IMR-90 (cell line): ENCODE measurements at regions not wholly inside any gene's neighbourhood (a gene's known extent, or its start where the extent isn't known, plus 50 kb on each side); places are given as distances from the start of the nearest gene placed in this dataset.

ENCODE experiments used
- ATAC-seq: fragments of 200-7000 bp; cut with Tn5 transposase; 2 replicates; pipeline ENCODE4 v1.9.1; 2020; ENCODE audit warnings: low read depth, mild to moderate bottlenecking, moderate library complexity
- BruUV-seq: library from RNA; stranded (reverse); fragments of 400-500 nt; replicated peaks from 2 replicates; lab custom pipeline; 2021; lab: Mats Ljungman, UMichigan
- CTCF ChIA-PET: fragments of 300-600 bp; formaldehyde crosslinking; extraction: SDS; loops from one replicate; lab custom pipeline; 2021; ENCODE audit warnings: antibody characterized with exemption; lab: Yijun Ruan, JAX
- POLR2A ChIA-PET: fragments of 300-600 bp; sonication (Branson Sonifier 250); formaldehyde crosslinking; loops from one replicate; lab custom pipeline; 2022; ENCODE audit warnings: antibody characterized with exemption; ENCODE audit not compliant: unreplicated experiment; lab: Charles Lee
- DNase-seq: peaks from one replicate; pipeline ENCODE4 v3.0.0; 2013
- H2AFZ ChIP-seq: replicated peaks from 2 replicates; pipeline ENCODE3; 2013; ENCODE audit warnings: low read length, mild to moderate bottlenecking; ENCODE audit not compliant: poor library complexity
- H2AK5ac ChIP-seq: 2 replicates; pipeline ENCODE4 v1.6.1; 2013; ENCODE audit warnings: low read depth, low read length, inconsistent platforms
- H2AK9ac ChIP-seq: replicated peaks from 2 replicates; pipeline ENCODE3; 2013; ENCODE audit warnings: mild to moderate bottlenecking, low read depth, low read length, moderate library complexity; ENCODE audit not compliant: poor library complexity
- H2BK120ac ChIP-seq: 2 replicates; pipeline ENCODE4 v1.6.1; 2013; ENCODE audit warnings: low read depth, low read length, inconsistent platforms
- H2BK15ac ChIP-seq: 3 replicates; pipeline ENCODE4 v1.6.1; 2013; ENCODE audit warnings: low read depth, low read length, inconsistent platforms
- H2BK20ac ChIP-seq: 2 replicates; pipeline ENCODE4 v1.6.1; 2013; ENCODE audit warnings: low read depth, mild to moderate bottlenecking, inconsistent platforms, low read length, moderate library complexity
- H2BK5ac ChIP-seq: 2 replicates; pipeline ENCODE4 v1.6.1; 2013; ENCODE audit warnings: mild to moderate bottlenecking, low read depth, low read length, inconsistent platforms; ENCODE audit not compliant: poor library complexity, severe bottlenecking
- H3K14ac ChIP-seq: replicated peaks from 2 replicates; pipeline ENCODE4 v1.6.1; 2013; ENCODE audit warnings: low read depth, low read length, inconsistent platforms
- H3K18ac ChIP-seq: 2 replicates; pipeline ENCODE4 v1.6.1; 2013; ENCODE audit warnings: low read depth, low read length, control low read depth
- H3K23ac ChIP-seq: 2 replicates; pipeline ENCODE4 v1.6.1; 2013; ENCODE audit warnings: low read depth, low read length, inconsistent platforms
- H3K27ac ChIP-seq: 2 replicates; pipeline ENCODE4 v1.5.1; 2013; ENCODE audit warnings: mild to moderate bottlenecking, control low read depth, low read length; ENCODE audit not compliant: insufficient read depth
- H3K27me3 ChIP-seq: 2 replicates; pipeline ENCODE4 v1.6.1; 2013; ENCODE audit warnings: low read length; ENCODE audit not compliant: control insufficient read depth, insufficient read depth
- H3K36me3 ChIP-seq: 2 replicates; pipeline ENCODE4 v1.6.1; 2013; ENCODE audit warnings: low read length, mixed read lengths; ENCODE audit not compliant: control insufficient read depth, insufficient read depth
- H3K4ac ChIP-seq: 2 replicates; pipeline ENCODE4 v1.6.1; 2013; ENCODE audit warnings: low read depth, low read length, inconsistent platforms
- H3K4me1 ChIP-seq: 2 replicates; pipeline ENCODE4 v1.6.1; 2013; ENCODE audit warnings: low read length, mixed read lengths; ENCODE audit not compliant: control insufficient read depth, insufficient read depth
- H3K4me2 ChIP-seq: 2 replicates; pipeline ENCODE4 v1.6.1; 2013; ENCODE audit warnings: low read depth, mild to moderate bottlenecking, control low read depth, low read length, moderate library complexity
- H3K4me3 ChIP-seq: 2 replicates; pipeline ENCODE4 v1.5.1; 2013; ENCODE audit warnings: low read depth, mild to moderate bottlenecking, control low read depth, low read length, moderate library complexity; ENCODE audit not compliant: insufficient read depth
- H3K56ac ChIP-seq: 2 replicates; pipeline ENCODE4 v1.6.1; 2013; ENCODE audit warnings: low read length, inconsistent platforms; ENCODE audit not compliant: insufficient read depth; ENCODE audit errors: extremely low read depth
- H3K79me1 ChIP-seq, 2 experiments: 2 replicates each; pipeline ENCODE4 v1.6.1; 2013; ENCODE audit warnings: low read length in 2 of 2, inconsistent platforms in 1 of 2, low read depth in 1 of 2
- H3K9ac ChIP-seq: 2 replicates; pipeline ENCODE4 v1.6.1; 2013; ENCODE audit warnings: low read depth, low read length, control low read depth
- H3K9me1 ChIP-seq: 2 replicates; pipeline ENCODE4 v1.6.1; 2013; ENCODE audit warnings: low read length, inconsistent platforms; ENCODE audit not compliant: insufficient read depth
- H3K9me3 ChIP-seq: 2 replicates; pipeline ENCODE4 v1.6.1; 2013; ENCODE audit warnings: low read length; ENCODE audit not compliant: control insufficient read depth, insufficient read depth
- H4K20me1 ChIP-seq: 2 replicates; pipeline ENCODE4 v1.6.1; 2013; ENCODE audit warnings: low read length, inconsistent platforms; ENCODE audit not compliant: insufficient read depth
- H4K5ac ChIP-seq: 2 replicates; pipeline ENCODE4 v1.6.1; 2013; ENCODE audit warnings: mild to moderate bottlenecking, low read depth, low read length, control low read depth
- H4K8ac ChIP-seq, 2 experiments: 2 replicates each; pipeline ENCODE4 v1.6.1; 2013; ENCODE audit warnings: low read depth in 2 of 2, low read length in 2 of 2, control low read depth in 1 of 2, inconsistent platforms in 1 of 2
- H4K91ac ChIP-seq: 2 replicates; pipeline ENCODE4 v1.6.1; 2013; ENCODE audit warnings: low read depth, low read length, inconsistent platforms; ENCODE audit not compliant: insufficient read depth
- BHLHE40 ChIP-seq: fragments of 150-350 bp; IDR thresholded peaks from 2 replicates; pipeline ENCODE4 v1.6.1; 2016; ENCODE audit warnings: mild to moderate bottlenecking, low read depth, low read length
- CEBPB ChIP-seq: IDR thresholded peaks from 2 replicates; pipeline ENCODE4 v1.6.1; 2012; ENCODE audit warnings: low read depth, low read length, improper control_type of control experiment
- CHD1 ChIP-seq: IDR thresholded peaks from 2 replicates; pipeline ENCODE4 v1.6.1; 2012; ENCODE audit warnings: low read depth, low read length, improper control_type of control experiment
- CTCF ChIP-seq: conservative IDR thresholded peaks from 2 replicates; pipeline ENCODE4 v1.5.1; 2012; ENCODE audit warnings: mild to moderate bottlenecking, low read depth, low read length, improper control_type of control experiment
- ELK1 ChIP-seq: fragments of 150-350 bp; IDR thresholded peaks from 2 replicates; pipeline ENCODE4 v1.6.1; 2016; ENCODE audit warnings: low read depth, mild to moderate bottlenecking, low read length, moderate library complexity, borderline replicate concordance
- FOS ChIP-seq: fragments of 150-350 bp; IDR thresholded peaks from 2 replicates; pipeline ENCODE4 v1.6.1; 2016; ENCODE audit warnings: low read depth, low read length
- MAFK ChIP-seq: IDR thresholded peaks from 2 replicates; pipeline ENCODE4 v1.6.1; 2012; ENCODE audit warnings: low read depth, low read length, improper control_type of control experiment
- MAZ ChIP-seq: IDR thresholded peaks from 2 replicates; pipeline ENCODE4 v1.6.1; 2012; ENCODE audit warnings: low read depth, mild to moderate bottlenecking, low read length, improper control_type of control experiment, moderate library complexity, borderline replicate concordance
- MXI1 ChIP-seq: IDR thresholded peaks from 2 replicates; pipeline ENCODE4 v1.6.1; 2012; ENCODE audit warnings: low read depth, mild to moderate bottlenecking, low read length, moderate library complexity, borderline replicate concordance
- NFE2L2 ChIP-seq: fragments of 150-350 bp; IDR thresholded peaks from 2 replicates; pipeline ENCODE4 v1.6.1; 2016; ENCODE audit warnings: low read depth, mild to moderate bottlenecking, low read length
- POLR2A ChIP-seq: IDR thresholded peaks from 2 replicates; pipeline ENCODE4 v1.6.1; 2012; ENCODE audit warnings: mild to moderate bottlenecking, low read depth, low read length
- RAD21 ChIP-seq: IDR thresholded peaks from 2 replicates; pipeline ENCODE4 v1.6.1; 2012; ENCODE audit warnings: low read length, improper control_type of control experiment
- RCOR1 ChIP-seq: IDR thresholded peaks from 2 replicates; pipeline ENCODE4 v1.6.1; 2012; ENCODE audit warnings: mild to moderate bottlenecking, low read length, improper control_type of control experiment; ENCODE audit not compliant: insufficient replicate concordance
- RFX5 ChIP-seq: IDR thresholded peaks from 2 replicates; pipeline ENCODE4 v1.8.0; 2012; ENCODE audit warnings: low read depth, mild to moderate bottlenecking, low read length, moderate library complexity
- SMC3 ChIP-seq: fragments of 150-350 bp; IDR thresholded peaks from 2 replicates; pipeline ENCODE4 v1.6.1; 2016; ENCODE audit warnings: low read depth, mild to moderate bottlenecking, antibody characterized with exemption, low read length, moderate library complexity
- WGBS, 2 experiments: methylation state at CpG; one replicate each; pipeline versions ENCODE4 v1.1.5 to v1.1.7; 2013; ENCODE audit warnings: missing lambda C conversion rate in 2 of 2; ENCODE audit not compliant: insufficient read length in 1 of 2; ENCODE audit errors: extremely low coverage in 2 of 2; 5-methylcytosine and 5-hydroxymethylcytosine counted together
- dilution Hi-C: fragments of 300-500 bp; cut with HindIII; formaldehyde crosslinking; loops from one replicate; pipeline ENCODE4 v1.14.3; 2018; ENCODE audit warnings: low sequenced_read_pairs; ENCODE audit not compliant: unreplicated experiment
- in situ Hi-C: fragments of 300-500 bp; cut with MboI; formaldehyde crosslinking; loops from 3 replicates; pipeline ENCODE4 v1.14.3; 2019; ENCODE audit warnings: low sequenced_read_pairs, inconsistent platforms, mixed read lengths
- intact Hi-C: fragments of 100-400 bp; cut with micrococcal nuclease; formaldehyde crosslinking; loops from 2 replicates; pipeline ENCODE4 v1.10.0; 2022
- TF ChIP-seq, protein P1 (sequence below): fragments of 150-350 bp; IDR thresholded peaks from 2 replicates; pipeline ENCODE4 v1.6.1; 2017; ENCODE audit warnings: mild to moderate bottlenecking, antibody characterized with exemption, low read length, low read depth

DNA sequence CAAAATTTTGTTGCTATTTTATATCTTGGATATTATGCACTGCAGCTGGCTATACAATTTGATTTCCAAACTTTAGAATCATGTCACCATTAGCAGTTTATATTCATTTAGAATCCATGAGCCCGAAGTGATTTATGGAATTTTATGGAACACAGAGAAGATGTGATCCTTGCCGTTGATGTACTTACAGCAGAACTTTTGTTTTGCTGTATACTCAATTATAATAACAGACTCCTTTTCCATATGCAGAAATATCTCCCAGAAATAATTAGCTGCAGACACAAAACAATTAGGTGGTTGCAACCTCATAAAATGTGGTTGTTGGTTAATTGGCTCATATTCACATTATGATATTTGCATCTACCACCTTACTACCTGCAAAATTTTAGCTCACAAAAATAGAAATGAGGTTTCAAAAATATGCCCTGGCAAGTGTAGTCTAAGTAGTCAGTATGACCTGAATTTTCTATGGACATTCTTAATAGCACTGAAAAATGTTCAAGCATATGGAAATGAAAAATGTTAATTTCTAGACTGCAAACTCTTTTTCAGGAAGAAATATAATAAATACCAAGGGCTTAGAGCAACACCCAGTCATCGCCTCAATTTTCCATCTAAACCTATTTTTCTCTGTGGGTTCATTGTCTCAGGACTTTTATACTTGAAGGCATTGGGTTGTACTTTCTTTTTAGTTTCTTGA, 997.6 kb downstream of the MCTP2 start:
- Histone ChIP-seq H3K56ac (no peak overlapping the region), H2AK9ac (no peak overlapping the region), H3K79me1 (no peaks in the 10 kb centered on the region), H3K4me1 (no peaks in the 10 kb centered on the region), H3K36me3 (no peaks in the 10 kb centered on the region), H3K4me2 (no peak overlapping the region), H3K9me3 (no peaks in the 10 kb centered on the region), H3K27ac (no peak overlapping the region), H4K8ac (no peak overlapping the region), H3K18ac (no peak overlapping the region), H2AFZ (no peak overlapping the region), H4K20me1 (no peaks in the 10 kb centered on the region), H2BK120ac (no peak overlapping the region), H2BK15ac (no peak overlapping the region), H3K27me3 (no peaks in the 10 kb centered on the region; the same call in 1 of the 2 replicates), H3K4ac (no peak overlapping the region), H4K5ac (no peak overlapping the region), H3K9ac (no peak overlapping the region), H3K14ac (no peak overlapping the region), H3K9me1 (0 out of 2 replicates have a peak, but pooled peaks cover 2% of the 10 kb centered on the region), H2BK20ac (no peak overlapping the region), H3K4me3 (no peak overlapping the region), H2AK5ac (no peak overlapping the region), H4K91ac (no peak overlapping the region), H2BK5ac (no peak overlapping the region), H3K23ac (no peak overlapping the region)
- DNase-seq (no peak), ATAC-seq (no peak)
- ChIA-PET POLR2A (no interaction called here), CTCF (no interaction called here)
- intact Hi-C loops, result no loop called here
- in situ Hi-C loops, result no loop called here
- WGBS, 2 experiments, result no CpG with 5 or more reads among the region's 3 CpGs
- no TSS peak for BruUV-seq
- TF ChIP-seq RAD21, result no peak
- no peak for TF ChIP-seq CEBPB
- TF ChIP-seq RFX5, result no peak
- no peak for TF ChIP-seq RCOR1
- no peak for TF ChIP-seq MAFK
- no peak for TF ChIP-seq POLR2A
- TF ChIP-seq CTCF, result no peak
- TF ChIP-seq MAZ, result no peak
- no peak for TF ChIP-seq SMC3
- TF ChIP-seq FOS, result no peak
- no peak for TF ChIP-seq CHD1
- TF ChIP-seq BHLHE40, result no peak
- TF ChIP-seq MXI1, result no peak
- TF ChIP-seq, protein P1, sequence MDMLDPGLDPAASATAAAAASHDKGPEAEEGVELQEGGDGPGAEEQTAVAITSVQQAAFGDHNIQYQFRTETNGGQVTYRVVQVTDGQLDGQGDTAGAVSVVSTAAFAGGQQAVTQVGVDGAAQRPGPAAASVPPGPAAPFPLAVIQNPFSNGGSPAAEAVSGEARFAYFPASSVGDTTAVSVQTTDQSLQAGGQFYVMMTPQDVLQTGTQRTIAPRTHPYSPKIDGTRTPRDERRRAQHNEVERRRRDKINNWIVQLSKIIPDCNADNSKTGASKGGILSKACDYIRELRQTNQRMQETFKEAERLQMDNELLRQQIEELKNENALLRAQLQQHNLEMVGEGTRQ, result no peak
- TF ChIP-seq ELK1, result no peak
- no peak for TF ChIP-seq NFE2L2
- dilution Hi-C loops, result no loop called here
